ENCODE measurements at regions not wholly inside any gene's neighbourhood (a gene's known extent, or its start where the extent isn't known, plus 50 kb on each side); places are given as distances from the start of the nearest gene placed in this dataset.

DNA sequence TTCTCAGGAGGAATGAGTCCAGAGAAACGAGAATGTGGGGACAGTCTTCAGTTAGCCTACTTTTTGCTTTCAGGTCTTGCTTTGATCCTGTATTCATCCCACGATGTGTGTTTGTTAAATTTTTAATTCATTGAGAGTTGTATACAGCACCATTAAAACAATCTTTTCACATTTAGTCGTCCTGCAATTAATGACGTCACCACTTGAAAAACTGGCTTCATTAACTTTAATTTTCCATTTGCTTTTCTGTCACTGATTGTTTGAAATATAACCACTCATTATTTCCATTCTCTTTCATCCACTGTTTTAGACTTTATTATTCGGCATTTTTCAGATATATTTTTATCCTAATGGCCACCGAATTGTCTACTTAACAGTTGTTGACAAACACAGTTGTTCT lies 146.9 kb downstream of the TFEC start:
- Mint-ChIP-seq H3K27ac (no peak overlapping the region), H3K36me3 (no peaks in the 10 kb centered on the region), H3K27me3 (no peaks in the 10 kb centered on the region), H3K4me3 (no peak overlapping the region), H3K9me3 (no peaks in the 10 kb centered on the region), H3K4me1 (no peaks in the 10 kb centered on the region)
- DNase-seq: no peak

DNA sequence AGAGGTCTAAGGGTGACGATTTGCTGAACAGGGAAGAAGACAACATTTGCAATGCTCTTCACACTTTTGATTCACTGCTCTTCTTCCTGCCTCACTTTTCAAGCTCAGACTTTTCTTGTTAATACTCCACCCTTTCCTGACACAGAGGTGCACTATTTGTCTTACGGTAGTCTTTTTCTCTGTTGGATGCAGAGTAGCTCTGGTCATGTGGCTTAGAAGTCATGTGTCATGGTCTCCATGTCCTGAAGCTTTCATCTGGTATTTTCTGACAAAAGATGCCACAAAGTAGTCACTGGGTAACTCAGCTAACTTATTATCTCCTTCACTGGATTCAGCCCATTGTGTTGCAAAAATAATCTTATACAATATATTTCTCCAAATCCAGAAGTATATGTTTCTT lies 149.1 kb downstream of the TFEC start:
- Mint-ChIP-seq H3K27me3 (no peaks in the 10 kb centered on the region), H3K36me3 (no peaks in the 10 kb centered on the region), H3K4me1 (no peaks in the 10 kb centered on the region), H3K27ac (no peak overlapping the region), H3K4me3 (no peak overlapping the region), H3K9me3 (no peaks in the 10 kb centered on the region)
- DNase-seq: no peak

DNA sequence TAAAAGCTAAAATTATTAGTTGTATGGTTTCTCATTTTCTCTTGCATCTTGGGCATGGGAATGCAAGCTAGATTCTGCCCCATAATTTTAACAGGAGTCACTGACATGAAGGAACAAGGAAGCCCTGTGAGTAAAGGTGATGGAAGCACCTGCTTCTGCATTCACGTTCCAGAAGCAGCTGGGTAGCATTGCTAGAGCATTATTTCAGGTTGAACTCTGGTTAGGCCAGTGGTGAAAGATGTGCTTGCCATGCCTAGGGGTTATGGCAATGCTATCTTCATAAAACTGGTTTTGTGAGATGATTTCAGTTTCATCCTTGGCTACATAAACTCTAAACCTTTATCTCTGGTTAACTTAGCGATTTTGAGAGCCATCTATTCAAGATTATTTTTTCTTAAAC lies 151.4 kb downstream of the TFEC start:
- no peak overlapping the region for H3K27ac Mint-ChIP-seq
- no peaks in the 10 kb centered on the region for H3K4me1 Mint-ChIP-seq
- no peak for DNase-seq
- no peaks in the 10 kb centered on the region for H3K36me3 Mint-ChIP-seq
- no peaks in the 10 kb centered on the region for H3K9me3 Mint-ChIP-seq
- no peaks in the 10 kb centered on the region for H3K27me3 Mint-ChIP-seq
- no peak overlapping the region for H3K4me3 Mint-ChIP-seq

DNA sequence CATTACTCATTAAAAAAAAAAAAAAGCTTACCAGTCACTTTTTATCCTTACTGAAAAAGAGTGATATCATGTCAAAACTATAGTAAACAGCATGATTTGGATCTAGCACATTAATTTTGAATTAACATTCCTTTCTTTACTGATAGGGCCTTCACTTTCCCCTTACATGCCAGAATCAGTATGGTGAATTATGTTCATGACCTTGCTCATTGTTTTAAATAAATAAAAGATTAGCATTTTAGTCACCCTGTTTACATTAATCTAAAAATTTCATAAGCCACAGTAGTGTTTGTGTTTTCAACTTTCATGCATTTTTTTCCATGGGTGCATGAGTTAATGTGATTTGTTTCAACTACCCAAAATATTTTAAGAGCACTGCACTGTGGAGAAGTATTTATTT lies 160.8 kb downstream of the TFEC start:
- no peak overlapping the region for H3K4me3 Mint-ChIP-seq
- no peaks in the 10 kb centered on the region for H3K9me3 Mint-ChIP-seq
- H3K27ac Mint-ChIP-seq: no peak overlapping the region
- H3K36me3 Mint-ChIP-seq: no peaks in the 10 kb centered on the region
- no peaks in the 10 kb centered on the region for H3K27me3 Mint-ChIP-seq
- DNase-seq: no peak
- H3K4me1 Mint-ChIP-seq: no peaks in the 10 kb centered on the region

- no peak overlapping the region for H3K4me3 Mint-ChIP-seq
- H3K4me1 Mint-ChIP-seq: no peaks in the 10 kb centered on the region
- no peaks in the 10 kb centered on the region for H3K36me3 Mint-ChIP-seq
- no peak for DNase-seq
- H3K27me3 Mint-ChIP-seq: no peaks in the 10 kb centered on the region
- H3K27ac Mint-ChIP-seq: no peak overlapping the region
- H3K9me3 Mint-ChIP-seq: no peaks in the 10 kb centered on the region
Observed at GRCh38 chr7:115869190-115869589, 161.4 kb downstream of the TFEC start.

DNA sequence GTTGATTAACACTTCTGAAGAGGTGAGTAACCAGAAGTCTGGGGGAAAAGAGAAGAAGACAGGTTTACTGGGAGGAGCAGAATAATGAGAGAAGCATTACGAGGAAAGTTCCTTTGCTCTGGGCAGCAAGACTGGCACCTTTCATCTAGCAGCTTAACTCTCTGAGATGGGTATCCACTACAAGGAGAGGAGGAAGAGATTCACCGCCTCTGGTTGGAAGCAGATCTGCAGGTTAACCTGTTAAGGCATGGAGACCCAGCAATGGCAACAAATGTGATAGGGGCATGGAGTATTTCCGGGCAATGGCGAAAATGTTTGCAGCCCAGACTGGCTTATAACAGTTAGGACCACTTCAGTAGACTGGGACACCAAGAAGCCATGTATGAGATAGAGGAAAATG lies 162.2 kb downstream of the TFEC start:
- no peak overlapping the region for H3K4me3 Mint-ChIP-seq
- no peaks in the 10 kb centered on the region for H3K4me1 Mint-ChIP-seq
- H3K27ac Mint-ChIP-seq: no peak overlapping the region
- no peaks in the 10 kb centered on the region for H3K27me3 Mint-ChIP-seq
- H3K9me3 Mint-ChIP-seq: no peaks in the 10 kb centered on the region
- H3K36me3 Mint-ChIP-seq: no peaks in the 10 kb centered on the region
- no peak for DNase-seq

- no peak overlapping the region for H3K27ac Mint-ChIP-seq
- no peak for DNase-seq
- H3K36me3 Mint-ChIP-seq: no peaks in the 10 kb centered on the region
- no peaks in the 10 kb centered on the region for H3K9me3 Mint-ChIP-seq
- no peaks in the 10 kb centered on the region for H3K27me3 Mint-ChIP-seq
- no peaks in the 10 kb centered on the region for H3K4me1 Mint-ChIP-seq
- H3K4me3 Mint-ChIP-seq: no peak overlapping the region
Observed at GRCh38 chr7:115864082-115864481, 166.5 kb downstream of the TFEC start.

DNA sequence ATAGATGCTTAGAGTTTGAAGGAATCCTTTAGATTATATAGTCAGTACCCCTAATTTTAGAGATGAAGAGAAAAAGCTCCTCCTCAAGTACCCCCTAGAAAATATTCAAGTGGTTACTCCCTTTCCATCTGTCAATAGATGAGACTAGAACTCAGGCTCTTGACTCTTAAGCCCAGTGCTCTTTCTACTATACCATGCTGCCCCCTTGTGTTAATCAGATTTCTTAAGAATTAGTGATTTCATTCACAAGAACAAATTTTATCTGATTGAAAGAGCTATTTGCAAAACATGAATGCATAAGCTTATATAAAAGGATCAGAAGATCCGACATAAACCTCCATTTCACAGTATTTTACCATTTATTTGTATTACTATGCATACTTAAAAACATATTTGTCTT lies 179.3 kb downstream of the TFEC start:
- H3K27me3 Mint-ChIP-seq: no peaks in the 10 kb centered on the region
- H3K36me3 Mint-ChIP-seq: no peaks in the 10 kb centered on the region
- H3K9me3 Mint-ChIP-seq: no peaks in the 10 kb centered on the region
- no peak overlapping the region for H3K27ac Mint-ChIP-seq
- no peaks in the 10 kb centered on the region for H3K4me1 Mint-ChIP-seq
- no peak for DNase-seq
- no peak overlapping the region for H3K4me3 Mint-ChIP-seq

DNA sequence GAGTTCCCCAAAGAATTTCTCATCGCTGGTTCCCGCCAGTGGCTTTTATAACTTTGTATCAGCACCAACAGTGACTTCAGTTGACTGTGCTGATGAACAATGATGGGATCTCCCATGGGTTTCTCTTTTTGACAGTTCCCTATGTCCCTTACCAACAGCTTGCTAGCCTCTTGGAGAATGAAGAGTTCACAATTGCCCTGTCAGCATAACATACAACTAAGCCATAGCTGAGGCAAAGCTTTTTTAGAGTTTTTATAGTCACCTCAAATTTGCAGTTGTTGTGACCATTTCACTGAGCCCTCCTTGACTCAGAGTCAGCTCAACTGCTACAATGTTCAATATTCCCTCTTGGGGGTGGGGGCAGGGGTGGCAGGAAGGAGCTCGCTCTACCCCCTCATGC lies 179.8 kb downstream of the TFEC start:
- Mint-ChIP-seq H3K9me3 (no peaks in the 10 kb centered on the region), H3K27me3 (no peaks in the 10 kb centered on the region), H3K4me3 (no peak overlapping the region), H3K4me1 (no peaks in the 10 kb centered on the region), H3K27ac (no peak overlapping the region), H3K36me3 (no peaks in the 10 kb centered on the region)
- no peak for DNase-seq

GRCh38 chr7:115844857-115845256 lies 185.7 kb downstream of the TFEC start:
- no peak overlapping the region for H3K27ac Mint-ChIP-seq
- no peaks in the 10 kb centered on the region for H3K36me3 Mint-ChIP-seq
- H3K9me3 Mint-ChIP-seq: no peaks in the 10 kb centered on the region
- no peaks in the 10 kb centered on the region for H3K27me3 Mint-ChIP-seq
- DNase-seq: no peak
- no peak overlapping the region for H3K4me3 Mint-ChIP-seq
- no peaks in the 10 kb centered on the region for H3K4me1 Mint-ChIP-seq

DNA sequence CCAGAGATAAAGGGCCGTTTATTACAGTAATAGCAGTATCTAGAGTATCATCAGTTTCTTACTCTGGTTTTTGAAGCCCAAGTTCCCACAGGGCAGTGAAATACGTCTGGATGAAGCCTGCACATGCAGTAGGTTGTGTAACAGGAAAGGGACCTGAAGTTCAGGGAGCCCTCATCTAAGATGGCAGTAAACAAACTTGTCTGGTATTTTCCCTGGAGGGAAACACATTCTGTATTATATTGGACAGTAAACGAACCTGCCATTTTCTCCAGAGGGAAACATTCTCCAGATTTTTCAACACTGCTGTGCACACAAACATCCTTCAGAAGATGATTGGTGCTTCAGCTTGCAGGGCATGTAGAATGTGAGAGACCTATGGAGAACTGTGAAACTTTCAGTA lies 189.9 kb downstream of the TFEC start:
- Mint-ChIP-seq H3K27me3 (no peaks in the 10 kb centered on the region), H3K9me3 (peaks cover 2% of the 10 kb centered on the region), H3K4me1 (no peaks in the 10 kb centered on the region), H3K4me3 (no peak overlapping the region), H3K27ac (no peak overlapping the region), H3K36me3 (no peaks in the 10 kb centered on the region)
- no peak for DNase-seq

- no peak overlapping the region for H3K27ac Mint-ChIP-seq
- H3K9me3 Mint-ChIP-seq: peaks cover 2% of the 10 kb centered on the region
- no peak overlapping the region for H3K4me3 Mint-ChIP-seq
- no peaks in the 10 kb centered on the region for H3K36me3 Mint-ChIP-seq
- no peaks in the 10 kb centered on the region for H3K4me1 Mint-ChIP-seq
- no peak for DNase-seq
- no peaks in the 10 kb centered on the region for H3K27me3 Mint-ChIP-seq
Observed at GRCh38 chr7:115838829-115839228, 191.7 kb downstream of the TFEC start.

GRCh38 chr7:115831371-115831770 lies 199.2 kb downstream of the TFEC start:
- Mint-ChIP-seq H3K4me3 (no peak overlapping the region), H3K4me1 (no peaks in the 10 kb centered on the region)

GRCh38 chr7:115827305-115828045 lies 203.1 kb downstream of the TFEC start:
- no peak for DNase-seq

More at GRCh38 chr7:115831371-115831770, 199.2 kb downstream of the TFEC start:
- no peaks in the 10 kb centered on the region for H3K27me3 Mint-ChIP-seq
- H3K36me3 Mint-ChIP-seq: no peaks in the 10 kb centered on the region
- no peak overlapping the region for H3K27ac Mint-ChIP-seq
- DNase-seq: no peak
- no peaks in the 10 kb centered on the region for H3K9me3 Mint-ChIP-seq

DNA sequence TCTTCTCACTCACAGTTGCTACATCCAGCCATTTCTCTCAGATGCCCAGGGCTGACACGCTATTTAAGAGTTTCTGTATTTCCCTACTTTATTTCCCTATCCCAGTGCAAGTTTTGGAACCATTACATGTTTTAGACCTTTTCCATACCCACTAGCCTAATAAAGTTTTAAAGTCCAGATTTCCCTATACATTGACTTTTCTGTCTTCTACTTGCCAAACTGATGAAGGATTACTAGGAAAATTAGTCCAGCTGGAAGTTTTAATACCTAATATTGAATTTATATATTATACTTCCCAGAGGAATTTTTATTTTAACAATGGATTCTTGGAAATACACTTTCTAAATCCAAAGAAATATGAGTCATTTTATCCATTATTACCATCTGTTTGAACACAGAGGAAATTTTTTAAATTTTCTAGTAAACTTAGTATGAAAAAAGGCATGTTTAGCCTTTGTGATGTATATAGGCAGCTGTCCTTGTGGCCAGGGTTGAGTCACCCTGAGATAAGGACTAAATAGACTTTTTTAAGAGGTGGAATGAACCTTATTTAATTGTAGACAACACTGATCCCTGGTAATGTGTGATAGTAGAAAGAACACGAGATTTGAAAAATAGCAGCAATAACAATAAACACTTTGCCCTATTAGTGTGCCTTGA lies 205.0 kb downstream of the TFEC start:
- H3K36me3 Mint-ChIP-seq: no peaks in the 10 kb centered on the region
- H3K4me3 Mint-ChIP-seq: no peak overlapping the region
- no peaks in the 10 kb centered on the region for H3K4me1 Mint-ChIP-seq
- no peaks in the 10 kb centered on the region for H3K27me3 Mint-ChIP-seq
- H3K9me3 Mint-ChIP-seq: no peaks in the 10 kb centered on the region
- H3K27ac Mint-ChIP-seq: no peak overlapping the region
- DNase-seq: no peak

More at GRCh38 chr7:115827305-115828045, 203.1 kb downstream of the TFEC start:
- H3K4me3 Mint-ChIP-seq: no peak overlapping the region
- H3K36me3 Mint-ChIP-seq: no peaks in the 10 kb centered on the region
- no peaks in the 10 kb centered on the region for H3K9me3 Mint-ChIP-seq
- no peaks in the 10 kb centered on the region for H3K27me3 Mint-ChIP-seq
- no peaks in the 10 kb centered on the region for H3K4me1 Mint-ChIP-seq
- H3K27ac Mint-ChIP-seq: no peak overlapping the region

DNA sequence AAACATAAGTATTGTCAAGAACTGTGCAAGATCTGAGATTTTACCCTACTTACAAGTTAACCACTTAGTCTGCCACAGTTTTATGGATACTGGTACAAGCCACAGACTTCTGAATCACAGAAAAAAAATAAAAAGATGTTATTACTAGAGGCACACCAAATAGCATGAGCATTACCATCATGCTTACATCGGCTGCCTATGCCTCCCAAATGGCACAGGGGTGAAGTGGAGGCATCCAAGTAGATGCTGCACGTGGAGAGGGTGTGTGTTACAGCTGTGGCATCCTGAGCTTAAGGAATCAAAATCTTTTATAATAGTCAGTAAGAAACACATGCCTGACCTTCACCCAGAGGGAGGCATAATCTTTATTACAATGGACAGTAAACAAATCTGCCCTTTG lies 207.8 kb downstream of the TFEC start:
- no peak overlapping the region for H3K4me3 Mint-ChIP-seq

More for the DNA sequence above, 207.8 kb downstream of the TFEC start:
- no peaks in the 10 kb centered on the region for H3K27me3 Mint-ChIP-seq
- H3K36me3 Mint-ChIP-seq: no peaks in the 10 kb centered on the region
- H3K9me3 Mint-ChIP-seq: no peaks in the 10 kb centered on the region
- DNase-seq: no peak
- no peaks in the 10 kb centered on the region for H3K4me1 Mint-ChIP-seq
- H3K27ac Mint-ChIP-seq: no peak overlapping the region

Data from activated naive CD8-positive, alpha-beta T cell treated with anti-CD3 and anti-CD28 coated beads for 36 hours (primary cell).